ENCODE measurements at regions not wholly inside any gene's neighbourhood (a gene's known extent, or its start where the extent isn't known, plus 50 kb on each side); places are given as distances from the start of the nearest gene placed in this dataset.

GRCh38 chr13:74973935-74974879 is 507.8 kb downstream of the TBC1D4 start:
- H3K4me3 Mint-ChIP-seq, result no peak overlapping the region
- H3K27me3 Mint-ChIP-seq, result no peaks in the 10 kb centered on the region
- H3K27ac Mint-ChIP-seq, result no peak overlapping the region
- intact Hi-C loops (cut with micrococcal nuclease), result no loop called here
- DNase-seq, result no peak
- no peaks in the 10 kb centered on the region for H3K4me1 Mint-ChIP-seq
- no peaks in the 10 kb centered on the region for H3K9me3 Mint-ChIP-seq
- H3K36me3 Mint-ChIP-seq (ENCODE audit: low read depth), result no peaks in the 10 kb centered on the region

- no peak overlapping the region for H3K4me3 Mint-ChIP-seq
- H3K36me3 Mint-ChIP-seq (ENCODE audit: low read depth), result no peaks in the 10 kb centered on the region
- no peaks in the 10 kb centered on the region for H3K9me3 Mint-ChIP-seq
- DNase-seq, result no peak
- intact Hi-C loops (cut with micrococcal nuclease), result no loop called here
- no peaks in the 10 kb centered on the region for H3K4me1 Mint-ChIP-seq
- H3K27ac Mint-ChIP-seq, result no peak overlapping the region
- H3K27me3 Mint-ChIP-seq, result no peaks in the 10 kb centered on the region
These were observed 512.5 kb downstream of the TBC1D4 start for GRCh38 chr13:74969419-74969818.

- Mint-ChIP-seq H3K4me1 (no peaks in the 10 kb centered on the region), H3K27me3 (no peaks in the 10 kb centered on the region), H3K9me3 (no peaks in the 10 kb centered on the region), H3K36me3 (ENCODE audit: low read depth) (no peaks in the 10 kb centered on the region), H3K4me3 (no peak overlapping the region), H3K27ac (no peak overlapping the region)
- DNase-seq, result no peak
- intact Hi-C loops (cut with micrococcal nuclease), result no loop called here
These were observed 515.0 kb downstream of the TBC1D4 start for GRCh38 chr13:74966814-74967424.

- Mint-ChIP-seq H3K9me3 (no peaks in the 10 kb centered on the region), H3K4me3 (no peak overlapping the region), H3K36me3 (ENCODE audit: low read depth) (no peaks in the 10 kb centered on the region), H3K27me3 (no peaks in the 10 kb centered on the region), H3K27ac (no peak overlapping the region), H3K4me1 (no peaks in the 10 kb centered on the region)
- no peak for DNase-seq
- intact Hi-C loops (cut with micrococcal nuclease), result no loop called here
These were observed 515.7 kb downstream of the TBC1D4 start for GRCh38 chr13:74966275-74966674.

GRCh38 chr13:74945637-74946036 is 536.3 kb downstream of the TBC1D4 start:
- Mint-ChIP-seq H3K36me3 (ENCODE audit: low read depth) (no peaks in the 10 kb centered on the region), H3K9me3 (peaks cover 8% of the 10 kb centered on the region), H3K27me3 (no peaks in the 10 kb centered on the region), H3K27ac (no peak overlapping the region), H3K4me3 (no peak overlapping the region), H3K4me1 (no peaks in the 10 kb centered on the region)
- intact Hi-C loops (cut with micrococcal nuclease), result no loop called here
- DNase-seq, result no peak

GRCh38 chr13:74931698-74932433 is 550.1 kb downstream of the TBC1D4 start:
- Mint-ChIP-seq H3K9me3 (no peaks in the 10 kb centered on the region), H3K27me3 (no peaks in the 10 kb centered on the region), H3K4me3 (no peak overlapping the region), H3K36me3 (ENCODE audit: low read depth) (no peaks in the 10 kb centered on the region), H3K4me1 (no peaks in the 10 kb centered on the region), H3K27ac (no peak overlapping the region)
- intact Hi-C loops (cut with micrococcal nuclease), result no loop called here
- no peak for DNase-seq

GRCh38 chr13:74930402-74931165 is 551.4 kb downstream of the TBC1D4 start:
- no peaks in the 10 kb centered on the region for H3K4me1 Mint-ChIP-seq
- intact Hi-C loops (cut with micrococcal nuclease), result no loop called here
- no peaks in the 10 kb centered on the region for H3K27me3 Mint-ChIP-seq

GRCh38 chr13:74929436-74929835 is 552.5 kb downstream of the TBC1D4 start:
- H3K27me3 Mint-ChIP-seq, result no peaks in the 10 kb centered on the region

More at GRCh38 chr13:74930402-74931165, 551.4 kb downstream of the TBC1D4 start:
- DNase-seq, result no peak
- H3K9me3 Mint-ChIP-seq, result no peaks in the 10 kb centered on the region
- no peak overlapping the region for H3K4me3 Mint-ChIP-seq
- no peaks in the 10 kb centered on the region for H3K36me3 Mint-ChIP-seq (ENCODE audit: low read depth)
- H3K27ac Mint-ChIP-seq, result no peak overlapping the region

DNA sequence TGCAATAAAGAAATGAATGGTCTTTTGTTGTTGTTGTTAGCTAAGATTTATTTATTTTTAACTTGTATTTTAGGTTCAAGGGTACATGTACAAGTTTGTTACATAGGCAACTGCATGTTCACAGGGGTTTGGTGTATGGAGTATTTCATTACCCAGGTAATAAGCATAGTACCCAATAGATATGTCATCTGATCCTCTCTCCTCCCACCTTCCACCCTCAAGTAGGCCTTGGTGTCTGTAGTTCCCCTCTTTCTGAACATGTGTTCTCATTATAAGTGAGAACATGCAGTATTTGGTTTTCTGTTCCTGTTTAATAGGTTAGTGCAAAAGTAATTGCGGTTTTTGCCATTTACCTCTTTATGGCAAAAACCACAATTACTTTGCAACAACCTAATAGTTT is 554.1 kb downstream of the TBC1D4 start:
- H3K27ac Mint-ChIP-seq, result no peak overlapping the region
- no peaks in the 10 kb centered on the region for H3K4me1 Mint-ChIP-seq
- intact Hi-C loops (cut with micrococcal nuclease), result no loop called here
- no peaks in the 10 kb centered on the region for H3K9me3 Mint-ChIP-seq
- DNase-seq, result no peak
- H3K4me3 Mint-ChIP-seq, result no peak overlapping the region
- no peaks in the 10 kb centered on the region for H3K27me3 Mint-ChIP-seq
- H3K36me3 Mint-ChIP-seq (ENCODE audit: low read depth), result no peaks in the 10 kb centered on the region

More at GRCh38 chr13:74929436-74929835, 552.5 kb downstream of the TBC1D4 start:
- H3K36me3 Mint-ChIP-seq (ENCODE audit: low read depth), result no peaks in the 10 kb centered on the region
- H3K27ac Mint-ChIP-seq, result no peak overlapping the region
- no peak overlapping the region for H3K4me3 Mint-ChIP-seq
- no peaks in the 10 kb centered on the region for H3K4me1 Mint-ChIP-seq
- no peak for DNase-seq
- no peaks in the 10 kb centered on the region for H3K9me3 Mint-ChIP-seq
- intact Hi-C loops (cut with micrococcal nuclease), result no loop called here

DNA sequence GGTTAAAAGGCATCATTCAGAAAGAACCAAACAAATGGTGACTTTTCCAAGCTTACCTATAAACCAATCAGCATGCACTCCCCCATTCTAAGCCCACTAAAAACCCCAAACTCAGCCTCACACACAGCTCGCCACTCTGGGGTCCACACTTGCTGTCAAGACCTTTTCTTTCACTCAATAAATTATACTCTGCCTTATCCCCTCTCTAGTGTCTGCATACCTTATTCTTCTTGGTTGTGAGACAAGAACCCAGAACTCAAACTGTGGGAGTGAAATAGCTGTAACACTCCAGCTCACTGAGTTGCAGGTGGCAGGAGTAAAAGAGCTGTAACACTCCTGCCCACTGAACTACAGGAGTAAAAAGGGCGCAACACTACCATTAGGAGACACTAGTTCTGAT is 559.0 kb downstream of the TBC1D4 start:
- H3K4me3 Mint-ChIP-seq, result no peak overlapping the region
- DNase-seq, result no peak
- H3K9me3 Mint-ChIP-seq, result no peaks in the 10 kb centered on the region
- H3K4me1 Mint-ChIP-seq, result no peaks in the 10 kb centered on the region
- H3K27ac Mint-ChIP-seq, result no peak overlapping the region
- H3K36me3 Mint-ChIP-seq (ENCODE audit: low read depth), result no peaks in the 10 kb centered on the region
- no peaks in the 10 kb centered on the region for H3K27me3 Mint-ChIP-seq
- intact Hi-C loops (cut with micrococcal nuclease), result no loop called here

- H3K36me3 Mint-ChIP-seq (ENCODE audit: low read depth), result no peaks in the 10 kb centered on the region
- no peaks in the 10 kb centered on the region for H3K27me3 Mint-ChIP-seq
- no peak overlapping the region for H3K4me3 Mint-ChIP-seq
- intact Hi-C loops (cut with micrococcal nuclease), result no loop called here
- H3K27ac Mint-ChIP-seq, result no peak overlapping the region
- no peaks in the 10 kb centered on the region for H3K9me3 Mint-ChIP-seq
- no peaks in the 10 kb centered on the region for H3K4me1 Mint-ChIP-seq
- no peak for DNase-seq
These were observed 560.6 kb downstream of the TBC1D4 start for GRCh38 chr13:74921326-74921725.

DNA sequence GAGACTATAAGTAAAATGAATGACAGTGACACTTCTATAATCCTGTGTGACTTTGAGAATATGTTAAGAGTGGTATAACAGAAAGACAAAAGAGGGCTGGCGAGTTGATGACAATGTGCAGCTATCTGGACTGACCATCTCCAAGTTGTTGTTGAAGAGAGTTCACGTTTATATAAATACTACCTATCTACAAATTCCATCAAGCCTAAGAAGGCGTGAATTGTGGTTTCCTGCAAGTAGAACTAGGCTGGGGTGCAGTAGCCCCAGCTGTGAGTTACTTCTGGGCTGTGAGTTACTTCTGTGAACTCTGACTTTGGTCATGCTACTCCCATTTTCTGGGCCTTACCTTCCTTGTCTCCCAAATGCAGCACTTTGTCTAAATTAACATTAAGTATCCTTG is 561.0 kb downstream of the TBC1D4 start:
- H3K27ac Mint-ChIP-seq, result no peak overlapping the region
- H3K9me3 Mint-ChIP-seq, result no peaks in the 10 kb centered on the region

GRCh38 chr13:74920361-74920760 is 561.6 kb downstream of the TBC1D4 start:
- H3K9me3 Mint-ChIP-seq, result no peaks in the 10 kb centered on the region
- H3K36me3 Mint-ChIP-seq (ENCODE audit: low read depth), result no peaks in the 10 kb centered on the region
- no peak overlapping the region for H3K4me3 Mint-ChIP-seq
- no peaks in the 10 kb centered on the region for H3K4me1 Mint-ChIP-seq
- no peaks in the 10 kb centered on the region for H3K27me3 Mint-ChIP-seq
- H3K27ac Mint-ChIP-seq, result no peak overlapping the region
- intact Hi-C loops (cut with micrococcal nuclease), result no loop called here
- DNase-seq, result no peak

More for the DNA sequence above, 561.0 kb downstream of the TBC1D4 start:
- no peak overlapping the region for H3K4me3 Mint-ChIP-seq
- no peaks in the 10 kb centered on the region for H3K36me3 Mint-ChIP-seq (ENCODE audit: low read depth)
- H3K27me3 Mint-ChIP-seq, result no peaks in the 10 kb centered on the region
- H3K4me1 Mint-ChIP-seq, result no peaks in the 10 kb centered on the region
- no peak for DNase-seq
- intact Hi-C loops (cut with micrococcal nuclease), result no loop called here

Data from activated CD4-positive, alpha-beta T cell treated with anti-CD3 and anti-CD28 coated beads, Interleukin-2, amount 10 ng/mL, durations not matched to agents 24 days and 14 days (primary cell).